K562 (cell line): ENCODE measurements at regions not wholly inside any gene's neighbourhood (a gene's known extent, or its start where the extent isn't known, plus 50 kb on each side); places are given as distances from the start of the nearest gene placed in this dataset.

Source experiments
- CREM ChIP-seq: IDR thresholded peaks from 2 replicates; pipeline ENCODE4 v1.6.1; 2014; ENCODE audit warnings: antibody characterized with exemption, low read depth
- EZH2 ChIP-seq: IDR thresholded peaks from 2 replicates; pipeline ENCODE4 v1.6.1; 2012; ENCODE audit warnings: low read depth, mild to moderate bottlenecking, inconsistent platforms, low read length, borderline replicate concordance
- MAX ChIP-seq: sonication (generic); formaldehyde crosslinking; IDR thresholded peaks from 2 replicates; pipeline ENCODE4 v1.9.0; 2022; ENCODE audit warnings: mild to moderate bottlenecking, missing genetic modification reagents
- POLR2A ChIP-seq: fragments of 450-650 bp; conservative IDR thresholded peaks from 2 replicates; pipeline ENCODE4 v1.6.1; 2016
- POLR2AphosphoS2 ChIP-seq: IDR thresholded peaks from 2 replicates; pipeline ENCODE4 v1.6.1; 2012; ENCODE audit warnings: low read length, improper control_type of control experiment
- REST ChIP-seq, 2 experiments: fragments of 450-650 bp; formaldehyde crosslinking in 1 of 2; IDR thresholded peaks; 2 replicates each; pipeline versions ENCODE4 v1.4.0 to v1.6.1; 2014 to 2020; ENCODE audit warnings: mild to moderate bottlenecking in 2 of 2, borderline replicate concordance in 1 of 2, low read depth in 1 of 2
- SMARCA5 ChIP-seq: fragments of 450-650 bp; IDR thresholded peaks from 2 replicates; pipeline ENCODE4 v1.6.1; 2016
- TCF7 ChIP-seq: sonication (generic); IDR thresholded peaks from 2 replicates; pipeline ENCODE4 v1.6.1; 2016; ENCODE audit warnings: antibody characterized with exemption, borderline replicate concordance
- WHSC1 ChIP-seq: IDR thresholded peaks from one replicate; pipeline ENCODE4 v1.6.1; 2012; ENCODE audit warnings: low read length, control low read depth, inconsistent platforms
- ZNF12 ChIP-seq: sonication (generic); formaldehyde crosslinking; IDR thresholded peaks from 2 replicates; pipeline ENCODE4 v1.4.0; 2020; ENCODE audit warnings: mild to moderate bottlenecking, missing genetic modification reagents
- ZNF24 ChIP-seq: fragments of 450-650 bp; IDR thresholded peaks from 2 replicates; pipeline ENCODE4 v1.6.1; 2016
- ZNF274 ChIP-seq: IDR thresholded peaks from 2 replicates; pipeline ENCODE4 v1.6.1; 2011; ENCODE audit warnings: low read depth, mild to moderate bottlenecking, low read length, moderate library complexity, borderline replicate concordance
- TF ChIP-seq, protein P1 (sequence below): sonication (generic); formaldehyde crosslinking; IDR thresholded peaks from 2 replicates; pipeline ENCODE4 v1.4.0; 2020; ENCODE audit warnings: mild to moderate bottlenecking, missing genetic modification reagents
- TF ChIP-seq, protein P2 (sequence below), 3 experiments: IDR thresholded peaks in 2 of 3; conservative IDR thresholded peaks in 1 of 3; 2 replicates each; pipeline ENCODE4 v1.5.1; 2011 to 2012; ENCODE audit warnings: low read length in 3 of 3, mild to moderate bottlenecking in 3 of 3, control low read depth in 2 of 3, improper control_type of control experiment in 1 of 3, inconsistent platforms in 1 of 3, low read depth in 1 of 3, mixed read lengths in 1 of 3, moderate library complexity in 1 of 3; ENCODE audit not compliant: insufficient read depth in 2 of 3

DNA sequence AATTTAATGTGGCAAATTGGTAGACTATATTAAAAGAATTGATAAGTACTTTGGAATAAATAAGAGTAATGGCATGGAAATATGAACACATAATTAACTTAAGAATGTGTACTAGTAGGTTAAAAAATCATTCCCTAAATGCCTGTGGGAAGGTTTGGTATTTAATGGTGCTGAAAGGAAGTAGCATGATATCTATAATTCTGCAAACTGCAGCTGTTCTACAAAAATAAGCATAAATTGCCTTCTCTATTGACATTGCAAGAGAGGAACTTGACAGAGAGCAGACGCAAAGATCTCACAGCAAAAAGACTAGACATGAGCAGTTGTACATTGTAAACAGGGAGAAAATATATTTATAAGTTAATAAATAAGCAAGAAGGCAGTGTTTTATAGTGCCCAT is 752.5 kb upstream of the PCDH10 start:
- TF ChIP-seq POLR2A (no peak), EZH2 (no peak), POLR2AphosphoS2 (no peak), SMARCA5 (no peak), ZNF274 (no peak), CREM (no peak), ZNF24 (no peak), MAX (CRISPR knock-in tag) (no peak), WHSC1 (no peak), TCF7 (no peak), REST (IDR thresholded peaks at IDR 0.05; ENCODE audit: borderline replicate concordance) (no peak), REST (CRISPR knock-in tag; IDR thresholded peaks at IDR 0.05; ENCODE audit: low read depth) (no peak), ZNF12 (no peak)
- TF ChIP-seq, protein P1, sequence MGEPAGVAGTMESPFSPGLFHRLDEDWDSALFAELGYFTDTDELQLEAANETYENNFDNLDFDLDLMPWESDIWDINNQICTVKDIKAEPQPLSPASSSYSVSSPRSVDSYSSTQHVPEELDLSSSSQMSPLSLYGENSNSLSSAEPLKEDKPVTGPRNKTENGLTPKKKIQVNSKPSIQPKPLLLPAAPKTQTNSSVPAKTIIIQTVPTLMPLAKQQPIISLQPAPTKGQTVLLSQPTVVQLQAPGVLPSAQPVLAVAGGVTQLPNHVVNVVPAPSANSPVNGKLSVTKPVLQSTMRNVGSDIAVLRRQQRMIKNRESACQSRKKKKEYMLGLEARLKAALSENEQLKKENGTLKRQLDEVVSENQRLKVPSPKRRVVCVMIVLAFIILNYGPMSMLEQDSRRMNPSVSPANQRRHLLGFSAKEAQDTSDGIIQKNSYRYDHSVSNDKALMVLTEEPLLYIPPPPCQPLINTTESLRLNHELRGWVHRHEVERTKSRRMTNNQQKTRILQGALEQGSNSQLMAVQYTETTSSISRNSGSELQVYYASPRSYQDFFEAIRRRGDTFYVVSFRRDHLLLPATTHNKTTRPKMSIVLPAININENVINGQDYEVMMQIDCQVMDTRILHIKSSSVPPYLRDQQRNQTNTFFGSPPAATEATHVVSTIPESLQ = no peak
- TF ChIP-seq, protein P2, sequence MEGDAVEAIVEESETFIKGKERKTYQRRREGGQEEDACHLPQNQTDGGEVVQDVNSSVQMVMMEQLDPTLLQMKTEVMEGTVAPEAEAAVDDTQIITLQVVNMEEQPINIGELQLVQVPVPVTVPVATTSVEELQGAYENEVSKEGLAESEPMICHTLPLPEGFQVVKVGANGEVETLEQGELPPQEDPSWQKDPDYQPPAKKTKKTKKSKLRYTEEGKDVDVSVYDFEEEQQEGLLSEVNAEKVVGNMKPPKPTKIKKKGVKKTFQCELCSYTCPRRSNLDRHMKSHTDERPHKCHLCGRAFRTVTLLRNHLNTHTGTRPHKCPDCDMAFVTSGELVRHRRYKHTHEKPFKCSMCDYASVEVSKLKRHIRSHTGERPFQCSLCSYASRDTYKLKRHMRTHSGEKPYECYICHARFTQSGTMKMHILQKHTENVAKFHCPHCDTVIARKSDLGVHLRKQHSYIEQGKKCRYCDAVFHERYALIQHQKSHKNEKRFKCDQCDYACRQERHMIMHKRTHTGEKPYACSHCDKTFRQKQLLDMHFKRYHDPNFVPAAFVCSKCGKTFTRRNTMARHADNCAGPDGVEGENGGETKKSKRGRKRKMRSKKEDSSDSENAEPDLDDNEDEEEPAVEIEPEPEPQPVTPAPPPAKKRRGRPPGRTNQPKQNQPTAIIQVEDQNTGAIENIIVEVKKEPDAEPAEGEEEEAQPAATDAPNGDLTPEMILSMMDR (IDR thresholded peaks at IDR 0.05 in 2 of 3, conservative IDR thresholded peaks at IDR 0.05 in 1 of 3; ENCODE audit: insufficient read depth in 2 of 3, low read depth in 1 of 3, low read length in 3 of 3) = no peak
